HG02642 (cell line): ENCODE measurements at regions not wholly inside any gene's neighbourhood (a gene's known extent, or its start where the extent isn't known, plus 50 kb on each side); places are given as distances from the start of the nearest gene placed in this dataset.

ENCODE experiments used
- ATAC-seq: cut with Tn5 transposase; IDR thresholded peaks from one replicate; pipeline ENCODE4 v1.9.1; 2021; ENCODE audit warnings: mild to moderate bottlenecking; ENCODE audit not compliant: unreplicated experiment, poor library complexity

GRCh38 chr4:130530505-130530904 is 1434.6 kb downstream of the C4orf33 start:
- no peak for ATAC-seq

- no peak for ATAC-seq
These were observed 1438.7 kb downstream of the C4orf33 start for GRCh38 chr4:130534651-130535050.

- ATAC-seq = no peak
These were observed 1447.0 kb downstream of the C4orf33 start for GRCh38 chr4:130542953-130543352.

GRCh38 chr4:130545171-130545570 is 1449.2 kb downstream of the C4orf33 start:
- no peak for ATAC-seq

- no peak for ATAC-seq
These were observed 1449.6 kb downstream of the C4orf33 start for GRCh38 chr4:130545596-130545995.

GRCh38 chr4:130559268-130559667 is 1463.3 kb downstream of the C4orf33 start:
- ATAC-seq = no peak

GRCh38 chr4:130563185-130563888 is 1467.4 kb downstream of the C4orf33 start:
- no peak for ATAC-seq

- no peak for ATAC-seq
These were observed 1468.0 kb downstream of the C4orf33 start for GRCh38 chr4:130563889-130564418.

GRCh38 chr4:130568746-130569145 is 1472.8 kb downstream of the C4orf33 start:
- no peak for ATAC-seq

GRCh38 chr4:130573742-130574141 is 1477.8 kb downstream of the C4orf33 start:
- ATAC-seq = no peak

- ATAC-seq = no peak
These were observed 1478.3 kb downstream of the C4orf33 start for GRCh38 chr4:130574215-130574614.

- no peak for ATAC-seq
These were observed 1480.3 kb downstream of the C4orf33 start for GRCh38 chr4:130576218-130576617.

GRCh38 chr4:130591091-130591490 is 1495.1 kb downstream of the C4orf33 start:
- no peak for ATAC-seq

- ATAC-seq = no peak
These were observed 1504.8 kb downstream of the C4orf33 start for GRCh38 chr4:130600706-130601105.

- ATAC-seq = no peak
These were observed 1507.1 kb downstream of the C4orf33 start for GRCh38 chr4:130603043-130603442.

GRCh38 chr4:130608121-130608520 is 1512.2 kb downstream of the C4orf33 start:
- no peak for ATAC-seq

- ATAC-seq = no peak
These were observed 1532.6 kb downstream of the C4orf33 start for GRCh38 chr4:130628531-130628930.

- no peak for ATAC-seq
These were observed 1537.0 kb downstream of the C4orf33 start for GRCh38 chr4:130632731-130633604.

GRCh38 chr4:130636486-130636885 is 1540.5 kb downstream of the C4orf33 start:
- no peak for ATAC-seq

- ATAC-seq = no peak
These were observed 1544.6 kb downstream of the C4orf33 start for GRCh38 chr4:130640592-130640991.

- ATAC-seq = no peak
These were observed 1550.9 kb downstream of the C4orf33 start for GRCh38 chr4:130646886-130647285.
